Erythroblast (primary cell): ENCODE measurements at regions not wholly inside any gene's neighbourhood (a gene's known extent, or its start where the extent isn't known, plus 50 kb on each side); places are given as distances from the start of the nearest gene placed in this dataset.

ENCODE experiments used
- GATA1 ChIP-seq: IDR thresholded peaks from 2 replicates; pipeline ENCODE4 v1.6.1; 2011; ENCODE audit warnings: low read depth, mild to moderate bottlenecking, control low read depth, low read length, moderate library complexity
- POLR2A ChIP-seq: IDR thresholded peaks from 2 replicates; pipeline ENCODE4 v1.6.1; 2011; ENCODE audit warnings: mild to moderate bottlenecking, low read length

DNA sequence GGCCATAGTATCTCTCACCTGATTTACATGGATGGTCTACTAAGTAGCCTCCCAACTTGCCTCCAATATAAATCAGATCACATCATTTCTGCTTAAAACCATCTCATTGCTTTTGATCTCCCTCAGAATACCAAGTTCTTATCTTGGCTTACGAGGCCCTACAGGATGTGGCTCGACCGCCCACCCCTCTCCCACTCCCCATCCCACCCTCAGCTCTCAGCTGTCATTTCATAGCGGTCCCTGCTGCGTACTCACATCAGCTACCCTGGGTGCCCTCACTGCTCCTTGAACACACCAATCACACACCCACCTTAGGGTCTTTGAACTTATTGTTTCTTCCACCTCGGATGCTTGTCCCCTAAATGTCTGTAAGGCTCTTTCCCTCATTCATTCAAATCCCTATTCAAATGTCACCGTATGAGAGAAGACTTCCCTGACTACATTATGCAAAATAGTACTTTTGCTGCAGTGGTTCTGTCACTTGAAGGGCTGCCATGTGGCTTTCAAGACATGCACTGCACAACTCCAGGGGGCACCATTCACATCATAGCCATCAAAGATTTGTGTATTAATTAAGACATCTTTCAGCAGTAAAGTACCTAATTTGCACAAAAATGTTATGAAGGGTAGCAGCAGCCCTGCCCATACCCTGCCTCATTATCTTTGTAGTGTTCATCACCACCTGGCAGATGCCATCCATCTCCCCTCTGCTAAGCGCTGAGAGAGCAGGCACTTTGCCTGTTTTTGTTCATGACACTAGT lies 171.1 kb downstream of the ENC1 start:
- TF ChIP-seq POLR2A: no peak
- no peak for TF ChIP-seq GATA1
